ENCODE measurements at regions not wholly inside any gene's neighbourhood (a gene's known extent, or its start where the extent isn't known, plus 50 kb on each side); places are given as distances from the start of the nearest gene placed in this dataset.

- Histone ChIP-seq H3K27me3 (ENCODE audit: control insufficient read depth, low read length) (no peaks in the 10 kb centered on the region), H3K4me3 (ENCODE audit: low read length) (no peak overlapping the region), H3K79me2 (ENCODE audit: control insufficient read depth, low read length) (no peaks in the 10 kb centered on the region), H4K20me1 (ENCODE audit: control insufficient read depth, insufficient read depth, low read depth, low read length) (no peaks in the 10 kb centered on the region), H3K4me2 (ENCODE audit: low read length) (no peak overlapping the region), H3K27ac (ENCODE audit: low read depth, low read length) (no peak overlapping the region), H3F3A (ENCODE audit: control insufficient read depth, insufficient read depth) (no peaks in the 10 kb centered on the region), H3K36me3 (ENCODE audit: control insufficient read depth, low read length) (no peaks in the 10 kb centered on the region), H3K9me3 (ENCODE audit: control insufficient read depth, insufficient read depth, low read length) (no peaks in the 10 kb centered on the region), H3K4me1 (ENCODE audit: control insufficient read depth, low read length) (no peaks in the 10 kb centered on the region), H3K9me2 (replicated peaks; ENCODE audit: control insufficient read depth, low read length) (no peaks in the 10 kb centered on the region)
- TF ChIP-seq EZH2phosphoT487 (IDR thresholded peaks at IDR 0.05; ENCODE audit: borderline replicate concordance, low read length) (no peak), CTCF (IDR thresholded peaks at IDR 0.05; ENCODE audit: low read depth, low read length, poor library complexity, severe bottlenecking) (no peak)
Measured at GRCh38 chr3:82208002-82208710, 446.7 kb upstream of the GBE1 start.

GRCh38 chr3:82202269-82202668, 440.8 kb upstream of the GBE1 start:
- H3K4me2 ChIP-seq (ENCODE audit: low read length): no peak overlapping the region
- no peaks in the 10 kb centered on the region for H3K36me3 ChIP-seq (ENCODE audit: control insufficient read depth, low read length)
- H3K9me3 ChIP-seq (ENCODE audit: control insufficient read depth, insufficient read depth, low read length): no peaks in the 10 kb centered on the region
- no peak overlapping the region for H3K27ac ChIP-seq (ENCODE audit: low read depth, low read length)
- no peaks in the 10 kb centered on the region for H3K4me1 ChIP-seq (ENCODE audit: control insufficient read depth, low read length)
- no peaks in the 10 kb centered on the region for H3K27me3 ChIP-seq (ENCODE audit: control insufficient read depth, low read length)
- no peaks in the 10 kb centered on the region for H3F3A ChIP-seq (ENCODE audit: control insufficient read depth, insufficient read depth)
- no peaks in the 10 kb centered on the region for H3K79me2 ChIP-seq (ENCODE audit: control insufficient read depth, low read length)
- H3K9me2 ChIP-seq (replicated peaks; ENCODE audit: control insufficient read depth, low read length): no peaks in the 10 kb centered on the region
- TF ChIP-seq EZH2phosphoT487 (IDR thresholded peaks at IDR 0.05; ENCODE audit: borderline replicate concordance, low read length) (no peak), CTCF (IDR thresholded peaks at IDR 0.05; ENCODE audit: low read depth, low read length, poor library complexity, severe bottlenecking) (no peak)
- no peaks in the 10 kb centered on the region for H4K20me1 ChIP-seq (ENCODE audit: control insufficient read depth, insufficient read depth, low read depth, low read length)
- no peak overlapping the region for H3K4me3 ChIP-seq (ENCODE audit: low read length)

- Histone ChIP-seq H3K4me3 (ENCODE audit: low read length) (no peak overlapping the region), H3K9me2 (replicated peaks; ENCODE audit: control insufficient read depth, low read length) (no peaks in the 10 kb centered on the region), H3K79me2 (ENCODE audit: control insufficient read depth, low read length) (no peaks in the 10 kb centered on the region), H3K36me3 (ENCODE audit: control insufficient read depth, low read length) (no peaks in the 10 kb centered on the region), H3K27me3 (ENCODE audit: control insufficient read depth, low read length) (no peaks in the 10 kb centered on the region), H3K9me3 (ENCODE audit: control insufficient read depth, insufficient read depth, low read length) (no peaks in the 10 kb centered on the region), H3K4me2 (ENCODE audit: low read length) (no peak overlapping the region), H3K27ac (ENCODE audit: low read depth, low read length) (no peak overlapping the region), H3F3A (ENCODE audit: control insufficient read depth, insufficient read depth) (no peaks in the 10 kb centered on the region), H3K4me1 (ENCODE audit: control insufficient read depth, low read length) (no peaks in the 10 kb centered on the region), H4K20me1 (ENCODE audit: control insufficient read depth, insufficient read depth, low read depth, low read length) (no peaks in the 10 kb centered on the region)
- TF ChIP-seq EZH2phosphoT487 (IDR thresholded peaks at IDR 0.05; ENCODE audit: borderline replicate concordance, low read length) (no peak), CTCF (IDR thresholded peaks at IDR 0.05; ENCODE audit: low read depth, low read length, poor library complexity, severe bottlenecking) (no peak)
Measured at GRCh38 chr3:82201316-82201715, 439.9 kb upstream of the GBE1 start.
